NOMO-1 treated with dmso at 0.1 percent for 144 hours (cell line): ENCODE measurements at regions not wholly inside any gene's neighbourhood (a gene's known extent, or its start where the extent isn't known, plus 50 kb on each side); places are given as distances from the start of the nearest gene placed in this dataset.

Experiments used
- DNase-seq: peaks from one replicate; lab custom pipeline; 2025; ENCODE audit not compliant: unreplicated experiment; lab: John Stamatoyannopoulos, UW

DNA sequence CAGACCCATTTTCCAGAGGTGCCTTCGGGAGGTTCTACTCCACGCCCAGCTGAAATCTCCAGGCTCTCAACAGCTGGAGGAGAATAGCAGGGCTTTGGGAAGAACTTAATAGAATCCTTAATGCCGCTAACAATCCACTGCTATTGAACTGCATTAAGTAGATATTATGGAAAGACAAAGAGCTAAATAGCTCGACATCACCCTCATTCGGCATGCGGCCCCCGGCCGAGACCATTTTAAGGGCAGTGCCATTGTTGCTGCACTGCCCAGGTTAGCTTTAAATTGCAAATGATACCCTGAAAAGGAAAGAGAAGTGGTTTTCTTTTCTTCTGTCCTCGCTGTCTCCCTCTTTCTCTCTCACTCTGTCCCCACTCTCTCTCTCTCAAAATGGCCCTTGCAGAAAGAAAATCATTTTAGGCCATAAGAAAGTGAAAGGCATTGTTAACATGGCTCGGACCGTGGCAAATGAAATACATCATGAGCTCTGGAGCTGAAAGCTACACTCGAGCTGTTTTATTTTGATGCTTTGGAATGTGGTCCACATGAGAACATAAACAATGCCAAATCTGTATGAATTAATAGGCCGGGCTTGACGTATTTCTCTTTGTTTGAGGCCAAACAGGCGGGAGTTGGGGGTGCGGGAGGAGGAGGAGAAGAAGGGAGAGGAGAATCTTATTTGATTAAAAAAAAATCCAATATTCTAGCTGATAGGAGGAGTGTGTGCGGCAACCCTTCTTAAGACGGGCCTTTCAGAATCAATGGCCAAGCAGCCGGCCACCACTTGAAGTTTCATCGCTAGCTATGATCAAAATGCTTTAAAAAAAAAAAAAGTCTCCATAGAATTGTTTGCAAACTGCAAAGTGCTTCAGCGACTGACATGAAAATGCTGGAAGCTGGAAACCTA is 298.8 kb upstream of the IRX3 start:
- DNase-seq, result no peak

DNA sequence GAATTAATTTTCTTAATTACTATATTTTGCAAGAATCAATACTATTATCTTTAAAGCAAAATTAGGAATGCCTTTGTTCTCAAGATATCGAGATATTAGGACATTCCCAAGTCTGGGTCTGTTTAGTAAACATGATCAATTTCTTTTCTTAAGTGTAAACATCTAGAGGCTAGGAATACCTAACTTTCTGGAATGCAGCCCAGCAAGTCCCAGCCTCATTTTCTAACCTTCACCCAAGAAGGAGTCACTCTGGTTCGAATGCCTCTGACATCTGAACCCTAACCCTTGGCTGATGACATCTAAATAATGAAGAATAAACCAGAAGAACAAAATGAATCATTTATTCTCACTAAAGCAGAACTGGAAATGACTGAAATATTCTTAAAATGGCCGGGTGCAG is 297.5 kb upstream of the IRX3 start:
- no peak for DNase-seq

DNA sequence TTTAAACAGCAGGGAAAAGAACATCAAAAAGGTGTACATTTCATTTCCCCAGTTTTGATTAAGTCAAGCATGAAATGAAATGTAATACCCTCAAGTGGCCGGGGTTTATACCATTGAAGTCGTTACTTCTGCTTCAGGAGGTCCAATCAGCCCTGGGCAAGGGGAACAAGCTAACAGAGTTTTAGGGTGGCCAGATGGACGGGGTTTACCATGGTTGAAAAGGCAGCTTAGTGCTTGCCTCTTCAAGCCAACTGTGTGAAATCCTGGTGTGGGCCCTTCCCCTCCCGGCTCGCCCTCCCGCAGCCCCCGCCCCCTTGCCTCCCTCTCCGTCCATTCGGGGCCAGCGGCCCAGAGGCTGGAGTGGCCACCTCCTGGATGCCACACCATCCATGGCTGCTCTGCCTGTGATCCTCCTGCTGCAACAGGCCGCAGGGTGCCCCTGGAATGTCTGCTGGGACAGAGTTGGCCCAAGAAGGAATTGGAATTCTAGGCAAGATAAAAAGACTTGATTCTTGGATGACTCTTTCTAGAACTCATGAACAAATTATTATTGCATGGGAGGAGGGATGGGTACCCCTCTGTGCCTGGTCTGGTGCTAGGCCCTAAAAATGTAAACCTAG is 296.2 kb upstream of the IRX3 start:
- no peak for DNase-seq

DNA sequence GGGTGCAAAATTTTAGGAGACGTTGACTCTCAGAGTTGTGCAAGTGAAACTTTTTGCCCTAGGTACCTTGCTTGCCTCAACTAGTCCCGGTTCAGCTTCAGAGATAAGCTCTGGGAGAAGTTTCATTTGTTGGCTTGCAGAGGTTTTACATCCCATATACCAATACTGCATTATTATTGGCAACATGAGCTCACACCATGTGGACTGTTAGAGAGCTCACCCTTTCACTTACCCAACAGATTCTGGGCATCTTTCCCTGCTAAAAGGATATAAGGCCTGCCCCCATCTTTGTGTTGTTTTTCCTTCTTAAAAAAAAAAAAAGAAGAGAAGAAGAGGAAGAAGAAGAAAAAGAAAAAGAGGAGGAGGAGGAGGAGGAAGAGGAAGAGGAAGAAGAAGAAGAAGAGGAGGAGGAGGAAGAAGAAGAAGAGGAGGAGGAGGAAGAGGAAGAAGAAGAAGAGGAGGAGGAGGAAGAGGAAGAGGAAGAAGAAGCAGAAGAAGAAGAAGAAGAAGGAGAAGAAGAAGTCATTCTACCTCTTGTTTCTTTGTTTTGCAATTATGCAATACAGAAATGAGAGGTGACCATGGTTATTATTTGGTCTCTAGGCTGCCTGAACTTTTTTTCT is 292.6 kb upstream of the IRX3 start:
- DNase-seq, result no peak

DNA sequence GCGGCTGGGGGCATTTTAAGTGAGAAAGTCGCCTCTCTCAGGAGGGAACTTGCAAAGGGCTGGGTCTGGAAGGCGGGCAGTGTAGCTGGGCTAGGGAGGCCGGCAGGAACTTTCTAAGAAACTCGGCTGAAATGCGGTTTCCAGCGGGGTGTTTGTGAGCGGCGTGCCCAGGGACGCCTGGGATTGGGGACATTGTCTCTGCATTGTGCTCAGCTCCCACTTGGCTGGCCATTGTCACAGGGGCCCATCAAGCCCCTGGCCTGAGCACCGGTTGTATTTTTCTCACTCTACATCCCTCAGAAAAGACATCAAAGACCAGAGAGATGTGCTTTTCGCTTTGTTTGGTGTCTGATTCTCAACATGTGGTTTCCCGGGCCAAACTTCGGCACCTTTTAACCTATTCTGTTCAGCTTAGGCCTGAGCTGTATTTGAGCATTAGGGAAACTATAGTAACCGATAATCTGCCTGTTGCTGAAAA is 291.1 kb upstream of the IRX3 start:
- no peak for DNase-seq

DNA sequence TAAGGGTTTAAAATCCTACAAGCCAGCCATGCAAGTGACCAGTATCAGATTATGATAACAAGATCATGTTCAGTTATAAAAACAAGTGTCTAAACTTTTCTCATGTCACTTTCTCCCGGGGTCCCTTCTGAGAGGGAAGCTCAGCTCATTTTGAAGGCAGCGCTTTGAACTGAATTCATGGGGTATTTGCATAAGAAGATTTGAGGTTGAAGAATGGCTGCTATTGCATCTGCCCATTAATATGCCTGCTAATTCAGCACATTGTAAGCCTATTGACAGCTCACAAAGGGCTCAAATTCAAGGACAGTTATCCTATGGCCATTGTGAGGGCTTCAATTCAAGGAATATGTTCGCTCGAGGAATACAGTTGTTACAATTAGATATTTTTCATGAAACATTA is 290.2 kb upstream of the IRX3 start:
- DNase-seq, result no peak

DNA sequence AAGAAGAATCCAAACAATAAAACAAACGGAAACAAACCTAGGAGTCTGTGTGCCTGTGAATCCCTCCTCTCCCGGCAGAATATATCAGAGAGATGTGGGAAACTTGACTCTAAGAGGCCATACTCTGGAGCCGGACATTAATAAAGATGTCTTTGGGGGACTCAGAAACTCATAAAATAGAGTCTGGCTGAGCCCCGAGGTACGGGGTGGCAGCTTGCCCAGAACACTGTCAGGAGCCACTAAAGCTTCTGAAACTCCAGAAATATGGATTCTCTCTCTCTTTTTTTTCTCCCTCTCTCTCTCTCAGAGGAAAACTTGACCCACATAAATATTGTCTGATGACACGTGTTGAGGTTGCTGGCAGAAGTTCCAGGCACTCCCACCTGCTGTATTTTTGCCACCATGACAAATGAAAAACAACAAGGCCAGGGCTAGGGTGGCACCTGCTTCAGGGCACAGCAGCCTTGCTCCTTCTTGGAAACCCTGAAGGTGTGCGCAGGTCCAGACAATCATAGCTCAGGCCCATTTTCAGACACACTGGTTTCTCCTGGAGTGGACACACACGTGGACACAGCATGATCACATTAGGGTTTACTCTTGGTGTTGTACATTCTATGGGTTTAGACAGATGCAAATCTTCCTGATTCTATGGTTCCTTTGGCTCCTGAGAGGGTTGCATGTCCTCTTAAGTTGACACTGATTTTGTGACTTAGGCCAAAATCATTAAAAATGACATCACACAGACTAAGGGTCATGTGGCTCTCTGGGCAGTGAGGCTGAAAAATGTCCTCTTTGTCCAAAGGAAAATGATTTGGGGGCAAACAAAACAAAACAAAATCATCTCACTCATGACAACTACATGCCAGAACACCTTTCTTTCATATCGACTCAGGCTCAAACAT is 282.6 kb upstream of the IRX3 start:
- DNase-seq, result no peak

DNA sequence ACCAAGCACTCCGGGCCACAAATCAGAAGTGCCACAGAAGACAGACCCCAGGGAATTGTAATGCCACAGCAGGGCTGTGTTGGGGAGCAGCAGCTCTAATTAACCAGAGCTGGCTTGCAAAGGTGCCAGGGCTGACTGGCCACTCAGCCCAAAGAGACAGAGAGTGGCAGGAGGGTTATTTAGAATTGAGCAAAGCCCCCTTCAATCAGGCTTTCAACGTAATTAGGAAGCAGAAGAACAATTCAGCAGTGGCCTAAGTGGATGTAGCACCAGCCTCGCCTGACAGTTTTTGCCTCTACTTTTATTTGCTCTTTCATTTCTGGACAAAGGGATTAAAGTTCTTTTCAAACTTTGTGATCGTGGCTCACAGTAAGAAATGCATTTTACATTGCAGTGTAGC is 278.3 kb upstream of the IRX3 start:
- no peak for DNase-seq

DNA sequence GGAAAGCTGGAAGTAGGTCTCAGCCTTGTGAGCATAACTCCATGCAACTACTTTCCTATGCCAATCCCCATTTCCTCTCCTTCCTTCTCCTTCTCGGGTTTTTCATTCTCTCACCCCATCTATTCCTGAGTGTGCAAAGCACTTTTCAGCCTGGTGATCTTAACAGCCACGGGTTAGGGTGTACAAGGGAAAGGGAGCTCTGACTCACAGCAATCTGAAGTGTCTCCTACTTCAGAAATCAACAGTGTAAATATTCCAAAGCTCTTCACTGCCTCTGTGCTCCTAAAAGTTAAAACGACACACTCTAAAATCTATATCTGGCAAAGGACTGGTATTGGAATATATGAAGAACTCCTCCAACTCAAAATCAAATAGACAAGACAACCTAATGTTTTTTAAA is 268.0 kb upstream of the IRX3 start:
- DNase-seq, result no peak

DNA sequence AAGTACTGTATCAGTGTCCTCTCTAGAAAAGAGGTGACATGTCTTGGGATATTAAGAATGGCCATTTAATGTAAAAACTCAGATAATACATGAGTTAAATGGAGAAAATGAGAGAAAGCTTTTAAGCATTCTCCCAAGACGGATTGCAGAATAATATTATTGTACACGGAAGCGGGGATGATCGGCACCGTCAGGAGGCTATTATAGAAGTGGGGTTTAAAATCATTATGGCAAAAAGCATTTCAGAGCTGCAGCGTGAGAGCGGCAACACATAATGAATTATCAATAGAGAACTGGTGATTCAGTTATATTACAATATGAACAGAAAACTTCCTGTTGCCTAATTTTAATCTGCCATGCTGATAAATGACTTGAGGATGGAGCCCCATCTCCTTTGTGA is 261.7 kb upstream of the IRX3 start:
- no peak for DNase-seq

DNA sequence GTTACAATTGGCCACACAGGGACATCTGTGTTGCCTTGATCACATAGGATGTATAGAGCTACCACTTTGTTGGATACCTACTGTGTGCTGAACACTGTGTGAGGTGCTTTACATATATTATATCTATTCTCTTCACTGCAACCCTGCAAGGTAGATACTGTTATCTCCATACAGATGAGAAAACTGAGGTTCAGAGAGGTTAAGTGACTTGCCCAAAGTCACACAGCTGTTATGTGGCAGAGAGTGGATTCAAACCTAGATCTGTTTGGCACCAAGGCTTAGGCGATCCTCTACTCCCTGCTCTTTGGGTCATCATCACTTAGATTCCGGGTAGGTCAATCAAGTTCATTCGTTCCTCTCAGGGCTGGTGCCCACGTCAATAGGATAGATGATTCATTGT is 260.5 kb upstream of the IRX3 start:
- DNase-seq, result no peak

DNA sequence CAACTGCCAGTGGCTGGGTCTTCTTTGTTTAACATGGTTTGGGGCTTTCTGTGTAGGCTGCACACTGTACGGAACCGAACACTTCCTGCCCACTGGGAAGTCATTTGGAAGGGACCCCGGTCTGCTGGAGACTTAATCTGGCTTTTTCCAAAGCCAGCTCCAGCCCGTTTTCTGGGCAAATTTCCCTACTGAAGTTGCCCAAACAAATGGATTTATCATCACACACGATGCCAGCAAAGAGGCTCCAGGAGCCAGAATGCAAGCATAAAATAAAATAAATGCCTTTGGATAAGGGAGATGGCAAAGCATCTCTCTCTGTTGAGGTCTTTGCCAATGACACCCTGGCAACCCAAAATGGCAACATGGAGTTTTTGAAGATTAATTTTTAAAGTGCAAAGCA is 259.9 kb upstream of the IRX3 start:
- no peak for DNase-seq

DNA sequence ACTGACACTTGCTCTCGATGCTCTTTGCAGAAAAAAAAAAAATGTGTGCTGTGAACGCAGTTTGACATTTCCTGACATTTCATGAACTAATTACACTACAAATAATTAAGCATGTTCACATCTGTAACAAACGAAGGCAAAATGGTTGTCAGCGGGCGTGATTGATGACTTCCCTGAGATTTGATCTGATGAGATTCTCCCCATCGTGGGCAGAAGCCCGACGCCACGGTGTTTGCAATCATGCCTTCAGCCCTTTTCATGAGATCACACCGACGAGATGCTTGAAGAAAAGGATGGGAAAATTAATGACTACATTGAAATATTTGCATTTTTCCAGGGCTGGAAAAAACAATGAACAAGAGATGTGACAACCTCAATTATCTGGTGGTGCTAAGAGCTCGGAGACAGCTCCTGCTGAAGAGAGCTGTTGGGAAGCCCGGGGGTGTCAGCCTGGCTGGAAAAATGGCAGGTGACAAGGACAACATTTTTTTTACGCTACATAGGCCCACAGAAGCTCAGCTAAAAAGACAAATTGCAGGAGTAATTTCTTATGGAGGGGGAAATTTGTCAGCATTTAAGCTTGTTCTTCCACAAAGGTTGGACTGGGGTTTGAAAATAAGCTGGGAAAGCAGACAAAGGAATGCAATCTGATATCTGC is 259.4 kb upstream of the IRX3 start:
- DNase-seq, result no peak

DNA sequence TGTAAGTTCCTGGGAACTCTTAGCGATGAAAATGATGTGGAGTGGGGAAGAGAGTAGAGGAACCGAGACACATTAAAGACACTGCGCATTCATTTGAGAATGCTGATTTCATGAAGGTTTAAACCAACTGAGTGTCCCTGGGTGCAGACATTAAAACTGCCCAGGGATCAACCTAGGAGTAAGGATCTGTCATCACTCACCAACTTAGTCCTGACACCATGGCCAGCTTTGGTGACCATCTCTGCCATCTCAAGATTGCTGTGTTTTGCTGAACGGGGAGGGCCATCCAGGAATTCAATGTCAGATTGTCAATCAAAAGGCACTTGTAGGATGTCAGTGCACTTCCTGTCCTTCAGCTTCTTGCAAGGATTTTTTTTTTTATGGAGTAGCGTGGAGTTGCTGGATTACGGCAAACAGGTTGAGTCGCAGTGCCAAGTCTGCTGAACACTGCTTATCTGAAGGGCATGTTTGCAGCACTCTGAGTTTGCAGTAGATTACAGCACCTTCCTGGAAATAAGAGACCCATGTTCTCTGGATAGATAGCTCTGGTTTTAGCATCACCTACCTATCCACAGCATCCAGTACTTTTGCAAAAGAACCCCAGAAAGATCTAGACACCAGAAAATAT is 258.1 kb upstream of the IRX3 start:
- no peak for DNase-seq

DNA sequence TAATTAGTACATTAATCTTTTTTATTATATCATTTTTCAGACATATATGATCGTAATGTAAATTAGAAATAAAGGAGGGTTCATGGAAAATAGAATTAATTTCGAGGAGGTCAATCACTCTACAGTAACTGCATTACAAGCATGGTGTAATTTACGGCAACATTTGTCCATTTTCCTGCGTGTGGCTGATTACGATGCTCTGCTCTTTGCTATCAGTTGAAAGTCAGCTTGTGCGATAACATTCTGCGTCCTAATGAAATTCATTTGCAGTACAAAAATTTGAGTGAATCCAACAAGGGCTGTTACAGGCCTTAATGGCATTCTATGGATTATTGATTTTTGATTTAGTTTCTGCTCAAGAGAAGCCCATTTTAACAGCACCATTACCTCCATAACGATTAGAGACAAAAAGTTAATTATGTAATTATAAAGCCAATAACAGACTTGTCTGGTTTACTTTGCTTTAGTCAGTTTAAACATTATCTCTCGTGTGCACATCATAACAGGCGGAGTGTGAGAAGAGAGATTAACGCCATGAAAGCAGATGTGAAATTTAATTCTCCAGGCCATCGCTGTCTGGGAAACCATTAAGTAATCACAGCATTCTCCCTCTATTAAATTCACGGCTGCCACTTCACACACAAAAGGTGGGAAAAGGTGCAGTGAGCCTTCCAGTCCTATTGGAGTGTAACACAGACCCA is 256.4 kb upstream of the IRX3 start:
- DNase-seq, result no peak

DNA sequence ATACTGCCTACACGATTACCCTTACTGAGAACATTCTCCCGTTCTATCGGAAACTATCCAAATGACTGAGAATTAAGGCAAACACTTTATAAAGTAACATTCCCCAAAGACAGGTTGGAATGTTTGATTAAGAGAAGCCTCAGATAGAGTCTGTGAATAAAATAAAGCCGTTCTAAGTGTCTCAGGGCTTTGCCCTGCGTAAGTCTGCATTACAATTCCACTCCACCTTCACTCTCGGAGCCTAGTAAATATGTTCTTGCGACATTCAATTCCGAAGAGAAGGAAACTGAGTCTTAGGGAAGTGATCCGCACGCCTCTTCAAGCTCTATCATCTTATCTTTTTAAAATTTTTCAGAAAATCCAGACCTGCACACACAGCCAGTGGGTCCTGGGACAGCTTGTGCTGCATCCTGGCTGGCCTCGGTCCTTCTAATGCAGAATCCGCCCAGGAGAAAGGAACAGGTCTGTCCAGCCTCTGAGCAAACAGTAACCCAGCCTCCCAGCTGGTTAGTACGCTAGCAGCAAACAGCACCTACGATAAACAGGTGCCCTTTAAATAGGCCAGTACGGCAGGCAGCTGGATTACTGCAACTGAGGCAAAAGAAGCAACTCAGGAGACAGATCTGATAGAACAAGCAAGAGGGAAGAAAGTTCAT is 254.1 kb upstream of the IRX3 start:
- no peak for DNase-seq

DNA sequence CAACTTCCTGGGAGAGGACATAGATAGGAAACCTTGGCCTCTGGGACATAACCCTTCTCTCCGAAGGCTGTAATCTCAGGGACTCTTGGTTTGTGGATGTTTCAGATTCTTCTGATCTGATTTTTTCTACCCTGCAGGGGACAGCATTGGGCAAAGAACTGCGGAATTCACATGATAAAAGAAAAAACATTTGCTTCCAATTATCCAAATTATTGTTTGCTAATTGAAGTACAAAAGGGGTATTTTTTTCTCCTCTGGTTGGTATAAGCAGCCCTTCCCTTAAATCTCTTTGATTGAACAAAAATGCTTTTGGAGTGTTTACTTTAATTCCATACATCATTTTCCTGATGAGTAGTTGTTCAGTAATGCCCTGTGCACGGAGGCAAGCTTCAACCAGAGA is 251.7 kb upstream of the IRX3 start:
- DNase-seq, result no peak

DNA sequence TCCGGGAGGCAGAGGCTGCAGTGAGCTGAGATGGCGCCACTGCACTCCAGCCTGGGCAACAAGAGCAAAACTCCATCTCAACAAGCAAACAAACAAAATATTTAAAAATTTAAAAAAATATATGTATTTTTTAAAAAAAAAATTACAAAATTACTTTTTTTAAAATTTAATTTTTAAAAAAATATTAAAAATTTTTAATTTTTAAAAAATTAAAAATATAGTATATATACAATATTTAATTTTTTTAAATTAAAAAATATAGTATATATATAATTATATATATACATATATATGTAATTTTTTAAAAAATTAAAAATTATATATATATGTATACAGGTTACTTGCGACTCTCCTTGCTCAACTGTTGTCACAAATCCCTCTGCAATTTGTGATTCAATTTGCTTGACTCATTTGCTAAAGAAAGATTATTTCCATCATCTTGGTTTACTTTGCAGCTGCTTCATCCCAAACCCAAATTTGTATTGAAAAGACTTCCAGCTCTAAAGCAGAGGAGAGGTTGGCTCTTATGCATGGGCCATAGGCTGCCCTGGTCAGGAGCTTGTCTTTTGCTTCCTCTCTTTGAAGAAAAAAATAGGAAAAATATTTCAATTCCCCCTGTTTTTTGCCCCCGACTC is 247.4 kb upstream of the IRX3 start:
- no peak for DNase-seq

DNA sequence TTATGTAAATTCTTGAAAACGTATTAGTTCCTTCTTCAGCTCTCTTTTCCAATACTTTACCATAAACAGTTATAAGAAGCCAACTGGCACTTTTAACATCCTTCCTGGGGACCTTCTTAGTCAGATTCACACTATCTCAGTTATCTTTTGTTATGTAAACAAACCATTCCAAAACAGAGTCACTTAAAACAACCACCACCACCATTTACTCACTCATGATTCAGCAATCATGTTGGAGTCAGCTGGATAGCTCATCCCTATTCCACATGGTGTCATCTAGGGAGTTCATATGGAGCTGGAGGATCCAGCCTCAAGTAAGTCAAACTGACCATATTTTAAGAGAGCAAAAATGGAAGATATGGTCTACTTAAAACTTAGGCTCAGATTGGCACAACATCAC is 240.3 kb upstream of the IRX3 start:
- DNase-seq, result no peak
